ENCODE measurements at regions not wholly inside any gene's neighbourhood (a gene's known extent, or its start where the extent isn't known, plus 50 kb on each side); places are given as distances from the start of the nearest gene placed in this dataset.
"Not testable (repeated sequence)": the region's sequence is repeated elsewhere in the genome, so short reads cannot be mapped to it uniquely, and the experiment has no call there.

DNA sequence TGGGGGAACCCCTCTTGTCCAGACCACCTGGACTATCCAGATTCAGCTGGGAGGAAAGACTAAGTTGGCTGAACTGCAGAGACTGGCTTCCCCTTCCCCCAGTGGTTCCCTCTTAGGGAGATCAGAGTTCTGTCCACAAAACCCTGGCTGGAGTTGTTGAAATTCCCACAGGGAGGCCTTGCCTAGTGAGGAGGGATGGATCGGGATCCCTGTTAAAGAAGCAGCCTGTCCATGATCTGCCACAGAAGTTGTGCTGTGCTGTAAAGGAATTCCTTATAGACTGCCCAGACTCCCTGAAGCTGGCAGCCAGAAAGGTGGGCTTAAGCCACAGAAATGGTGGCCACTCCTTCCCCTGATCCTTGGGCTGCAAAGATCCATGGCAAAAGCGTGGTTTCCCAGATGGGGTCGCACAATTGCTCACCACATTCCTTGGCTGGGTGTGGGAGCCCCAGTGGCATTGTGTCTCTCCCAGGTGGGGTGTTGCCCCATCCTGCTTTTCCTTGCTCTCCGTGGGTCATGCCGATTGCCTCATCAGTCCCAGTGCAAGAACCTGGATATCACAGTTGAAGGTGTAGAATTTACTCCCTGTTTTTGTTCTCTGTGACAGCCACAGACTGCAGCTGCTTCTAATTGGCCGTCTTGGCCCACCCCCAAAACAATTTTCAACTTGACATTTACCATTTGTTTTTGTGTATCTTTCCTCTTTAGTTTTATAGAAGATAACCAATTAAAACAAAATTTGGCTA, 342.4 kb downstream of the FGF10 start:
- H3K36me3 ChIP-seq, result no peaks in the 10 kb centered on the region
- intact Hi-C loops (cut with DNase I; ENCODE audit: low total_unique reads), result no loop called here
- H3K4me3 ChIP-seq, result no peak overlapping the region
- H3K27me3 ChIP-seq, result no peaks in the 10 kb centered on the region
- DNase-seq, result no peak
- H3K4me1 ChIP-seq, result no peaks in the 10 kb centered on the region
- TF ChIP-seq, protein P1, sequence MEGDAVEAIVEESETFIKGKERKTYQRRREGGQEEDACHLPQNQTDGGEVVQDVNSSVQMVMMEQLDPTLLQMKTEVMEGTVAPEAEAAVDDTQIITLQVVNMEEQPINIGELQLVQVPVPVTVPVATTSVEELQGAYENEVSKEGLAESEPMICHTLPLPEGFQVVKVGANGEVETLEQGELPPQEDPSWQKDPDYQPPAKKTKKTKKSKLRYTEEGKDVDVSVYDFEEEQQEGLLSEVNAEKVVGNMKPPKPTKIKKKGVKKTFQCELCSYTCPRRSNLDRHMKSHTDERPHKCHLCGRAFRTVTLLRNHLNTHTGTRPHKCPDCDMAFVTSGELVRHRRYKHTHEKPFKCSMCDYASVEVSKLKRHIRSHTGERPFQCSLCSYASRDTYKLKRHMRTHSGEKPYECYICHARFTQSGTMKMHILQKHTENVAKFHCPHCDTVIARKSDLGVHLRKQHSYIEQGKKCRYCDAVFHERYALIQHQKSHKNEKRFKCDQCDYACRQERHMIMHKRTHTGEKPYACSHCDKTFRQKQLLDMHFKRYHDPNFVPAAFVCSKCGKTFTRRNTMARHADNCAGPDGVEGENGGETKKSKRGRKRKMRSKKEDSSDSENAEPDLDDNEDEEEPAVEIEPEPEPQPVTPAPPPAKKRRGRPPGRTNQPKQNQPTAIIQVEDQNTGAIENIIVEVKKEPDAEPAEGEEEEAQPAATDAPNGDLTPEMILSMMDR (IDR thresholded peaks at IDR 0.05), result no peak
- H3K27ac ChIP-seq, result no peak overlapping the region
- H3K9me3 ChIP-seq, result peaks cover 0 to 9% (median 4%) of the 10 kb centered on the region in 3 donors

DNA sequence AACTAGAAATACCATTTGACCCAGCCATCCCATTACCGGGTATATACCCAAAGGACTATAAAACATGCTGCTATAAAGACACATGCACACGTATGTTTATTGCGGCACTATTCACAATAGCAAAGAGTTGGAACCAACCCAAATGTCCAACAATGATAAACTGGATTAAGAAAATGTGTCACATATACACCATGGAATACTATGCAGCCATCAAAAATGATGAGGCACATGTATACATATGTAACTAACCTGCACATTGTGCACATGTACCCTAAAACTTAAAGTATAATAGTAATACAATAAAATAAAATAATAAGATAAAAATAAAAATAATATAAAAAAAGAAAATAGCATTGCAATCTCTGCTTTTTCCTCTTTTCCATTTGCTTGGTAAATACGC, 344.7 kb downstream of the FGF10 start:
- H3K27ac ChIP-seq; H3K4me3 ChIP-seq; H3K27me3 ChIP-seq; H3K36me3 ChIP-seq; intact Hi-C loops (cut with DNase I; ENCODE audit: low total_unique reads); H3K9me3 ChIP-seq; H3K4me1 ChIP-seq; DNase-seq: not testable (repeated sequence)

DNA sequence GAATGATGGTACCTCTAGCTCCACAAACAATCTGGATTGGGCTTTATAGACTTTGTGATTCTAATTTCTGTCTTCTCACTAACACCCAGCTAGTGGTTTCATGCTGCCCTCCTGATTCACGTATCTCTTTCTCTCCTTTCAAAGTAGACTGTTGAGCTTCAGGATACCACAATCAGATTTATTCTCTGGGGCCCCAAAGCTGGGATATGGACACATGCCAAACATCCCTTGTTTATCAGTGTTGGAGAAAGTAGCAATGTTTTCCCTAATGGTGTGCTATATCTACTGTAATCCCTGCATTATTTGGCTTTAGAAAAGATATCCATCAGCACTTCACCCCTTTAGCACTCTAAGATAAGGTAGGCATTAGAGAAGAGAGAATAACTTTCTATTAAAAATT, 361.0 kb downstream of the FGF10 start:
- Histone ChIP-seq H3K4me1 (no peaks in the 10 kb centered on the region), H3K27me3 (no peaks in the 10 kb centered on the region), H3K36me3 (no peaks in the 10 kb centered on the region), H3K9me3 (no peaks in the 10 kb centered on the region), H3K4me3 (no peak overlapping the region), H3K27ac (no peak overlapping the region)
- TF ChIP-seq, protein P1 (IDR thresholded peaks at IDR 0.05), result no peak
- no peak for DNase-seq
- intact Hi-C loops (cut with DNase I; ENCODE audit: low total_unique reads), result no loop called here

DNA sequence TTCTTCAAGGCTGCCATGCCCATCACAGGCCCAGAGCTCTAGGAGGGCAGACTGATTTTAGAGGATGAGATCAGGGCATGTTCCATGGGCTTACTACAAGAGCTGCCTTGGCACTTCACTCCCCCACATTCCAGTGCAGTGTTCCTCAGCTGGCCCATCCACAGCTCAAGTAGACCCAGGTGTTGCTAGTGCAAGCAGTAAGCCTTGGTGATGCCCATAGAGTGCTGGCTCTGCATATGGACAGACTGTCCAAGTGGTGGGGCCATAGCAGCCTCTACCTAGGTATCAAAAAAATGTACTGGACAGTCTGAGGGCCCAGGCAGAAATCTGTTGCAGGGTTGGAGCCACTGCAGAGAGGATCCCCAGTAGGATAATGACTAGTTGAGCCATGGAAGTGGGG, 366.6 kb downstream of the FGF10 start:
- no peak overlapping the region for H3K27ac ChIP-seq
- H3K4me1 ChIP-seq, result no peaks in the 10 kb centered on the region
- intact Hi-C loops (cut with DNase I; ENCODE audit: low total_unique reads), result no loop called here
- no peaks in the 10 kb centered on the region for H3K36me3 ChIP-seq
- H3K27me3 ChIP-seq, result no peaks in the 10 kb centered on the region
- H3K4me3 ChIP-seq, result no peak overlapping the region
- H3K9me3 ChIP-seq, result no peaks in the 10 kb centered on the region
- TF ChIP-seq, protein P1 (IDR thresholded peaks at IDR 0.05), result no peak
- no peak for DNase-seq

DNA sequence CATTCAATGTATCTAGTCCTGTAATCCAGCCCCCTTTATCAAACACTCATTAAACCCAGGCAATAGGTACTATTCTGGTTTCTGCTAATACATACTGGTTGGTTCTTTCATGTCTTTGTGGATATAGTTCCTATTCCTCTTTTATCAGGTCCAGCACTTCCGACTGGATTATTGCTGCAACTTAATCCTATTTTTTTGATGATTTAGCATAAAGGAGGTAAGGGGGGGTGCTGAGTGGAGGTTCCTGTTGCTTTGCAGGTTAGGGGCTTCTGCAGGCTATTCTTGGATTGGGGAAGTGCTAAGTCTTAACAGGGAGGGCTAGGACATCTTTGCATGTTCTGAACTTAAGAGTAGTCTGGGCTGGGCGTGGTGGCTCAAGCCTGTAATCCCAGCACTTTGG, 377.7 kb downstream of the FGF10 start:
- DNase-seq, result no peak
- Histone ChIP-seq H3K4me3 (no peak overlapping the region), H3K9me3 (peaks cover 0 to 8% (median 6%) of the 10 kb centered on the region in 3 donors), H3K4me1 (no peaks in the 10 kb centered on the region), H3K27ac (no peak overlapping the region), H3K27me3 (no peaks in the 10 kb centered on the region), H3K36me3 (no peaks in the 10 kb centered on the region)
- TF ChIP-seq, protein P1 (IDR thresholded peaks at IDR 0.05), result no peak
- intact Hi-C loops (cut with DNase I; ENCODE audit: low total_unique reads), result no loop called here

DNA sequence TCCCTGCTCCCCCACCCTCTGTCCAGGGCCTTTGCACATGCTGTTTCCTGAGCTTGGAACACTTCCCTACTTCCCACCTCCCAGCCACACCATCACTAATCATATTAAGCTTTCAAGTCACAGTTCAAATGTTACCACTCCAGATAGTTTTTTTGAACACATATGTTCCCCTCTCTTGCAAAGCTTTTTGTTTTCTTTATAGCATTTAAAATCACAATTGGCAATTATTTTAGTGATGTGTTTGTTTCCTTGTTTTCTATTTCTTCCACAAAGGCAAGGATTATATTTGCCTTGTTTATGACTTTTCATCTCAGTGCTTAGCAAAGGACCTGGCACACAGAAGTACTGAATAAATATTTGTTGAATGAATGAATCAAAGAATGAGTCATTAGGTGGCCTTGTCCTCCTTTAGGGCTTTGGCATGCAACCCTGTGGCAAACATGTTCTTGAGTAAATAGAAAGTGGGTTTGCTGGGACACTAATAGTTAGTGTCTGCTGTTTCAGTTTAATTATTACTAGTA, 386.8 kb downstream of the FGF10 start:
- TF ChIP-seq, protein P1 (IDR thresholded peaks at IDR 0.05), result no peak
- peaks cover 0 to 16% (median 5%) of the 10 kb centered on the region in 4 donors for H3K4me1 ChIP-seq
- DNase-seq, result no peak
- no peak overlapping the region for H3K27ac ChIP-seq
- no peaks in the 10 kb centered on the region for H3K9me3 ChIP-seq
- intact Hi-C loops (cut with DNase I; ENCODE audit: low total_unique reads), result no loop called here
- H3K27me3 ChIP-seq, result no peaks in the 10 kb centered on the region
- no peaks in the 10 kb centered on the region for H3K36me3 ChIP-seq
- no peak overlapping the region for H3K4me3 ChIP-seq

Measured in tibial artery (tissue), 4 donors.